A549 (cell line): ENCODE measurements at regions not wholly inside any gene's neighbourhood (a gene's known extent, or its start where the extent isn't known, plus 50 kb on each side); places are given as distances from the start of the nearest gene placed in this dataset.

Experiments
- ATAC-seq, 2 experiments: fragments of 200-7000 bp in 1 of 2; fragments of >200 bp in 1 of 2; cut with Nextera tagmentation in 1 of 2; cut with Tn5 transposase in 1 of 2; 3 replicates each; pipeline versions ENCODE4 v1.8.0 to v1.9.1; 2018 to 2020; ENCODE audit warnings: mild to moderate bottlenecking in 1 of 2, moderate library complexity in 1 of 2
- CTCF ChIA-PET: fragments of 300-600 bp; sonication (Branson Sonifier 250); formaldehyde crosslinking; extraction: SDS; loops from one replicate; lab custom pipeline; 2021; ENCODE audit warnings: antibody characterized with exemption, inconsistent platforms; lab: Yijun Ruan, JAX
- POLR2A ChIA-PET: fragments of 350-600 bp; formaldehyde crosslinking; extraction: SDS; loops from one replicate; lab custom pipeline; 2021; ENCODE audit warnings: antibody characterized with exemption, inconsistent platforms; lab: Yijun Ruan, JAX
- DNase-seq, 2 experiments: peaks; one replicate each; pipeline versions ENCODE4 v3.0.0 to v3.0.0-alpha.2; 2011 to 2016; ENCODE audit warnings: low read depth in 1 of 2, low spot score in 1 of 2
- FAIRE-seq: peaks from 2 replicates; lab custom pipeline; 2011; peaks lifted over from hg19 to GRCh38; lab: Jason Lieb, UNC
- H3K27ac ChIP-seq, 2 experiments: fragments of >200 bp; sonication (Bioruptor Twin); formaldehyde crosslinking; 3 replicates each; pipeline ENCODE4 v1.5.1; 2016 to 2017
- H3K4me1 ChIP-seq: fragments of >200 bp; sonication (Bioruptor Twin); formaldehyde crosslinking; 3 replicates; pipeline ENCODE4 v1.6.1; 2016
- H3K4me2 ChIP-seq: fragments of >200 bp; sonication (Bioruptor Twin); formaldehyde crosslinking; 3 replicates; pipeline ENCODE4 v1.6.1; 2016
- H3K4me3 ChIP-seq: fragments of >200 bp; sonication (Bioruptor Twin); formaldehyde crosslinking; 3 replicates; pipeline ENCODE4 v1.5.1; 2016
- H3K9me3 ChIP-seq: fragments of >200 bp; sonication (Bioruptor Twin); formaldehyde crosslinking; 3 replicates; pipeline ENCODE4 v1.6.1; 2016
- BHLHE40 ChIP-seq: IDR thresholded peaks from 2 replicates; pipeline ENCODE4 v1.6.1; 2012; ENCODE audit warnings: low read depth, low read length, inconsistent platforms
- CBX2 ChIP-seq: fragments of 200-600 bp; sonication (generic); IDR thresholded peaks from 2 replicates; pipeline ENCODE4 v1.6.1; 2016; ENCODE audit warnings: low read depth, mild to moderate bottlenecking, borderline replicate concordance
- EHMT2 ChIP-seq: fragments of 200-600 bp; sonication (generic); IDR thresholded peaks from 2 replicates; pipeline ENCODE4 v1.6.1; 2016; ENCODE audit warnings: antibody characterized with exemption, low read depth, mild to moderate bottlenecking, moderate library complexity
- ESRRA ChIP-seq: fragments of 150-350 bp; IDR thresholded peaks from 2 replicates; pipeline ENCODE4 v1.6.1; 2014; ENCODE audit warnings: mild to moderate bottlenecking, low read length, borderline replicate concordance
- JUN ChIP-seq, 2 experiments: fragments of >200 bp; sonication (Bioruptor Twin); formaldehyde crosslinking; IDR thresholded peaks; 2 replicates in 1 of 2; 3 replicates in 1 of 2; pipeline ENCODE4 v1.6.1; 2016 to 2017
- MAFK ChIP-seq: fragments of 450-650 bp; IDR thresholded peaks from 2 replicates; pipeline ENCODE4 v1.6.1; 2014; ENCODE audit not compliant: partially characterized antibody
- MAZ ChIP-seq: fragments of 150-350 bp; IDR thresholded peaks from 2 replicates; pipeline ENCODE4 v1.6.1; 2014; ENCODE audit warnings: antibody characterized with exemption, low read depth, low read length, borderline replicate concordance
- POLR2AphosphoS2 ChIP-seq: conservative IDR thresholded peaks from 2 replicates; pipeline ENCODE4 v1.6.1; 2012; ENCODE audit warnings: low read length, improper control_type of control experiment, inconsistent platforms
- RFX5 ChIP-seq: fragments of 450-650 bp; IDR thresholded peaks from 2 replicates; pipeline ENCODE4 v1.7.1; 2014; ENCODE audit warnings: antibody characterized with exemption, mild to moderate bottlenecking, moderate library complexity
- TFCP2L1 ChIP-seq: fragments of 250-450 bp; sonication (Bioruptor Pico); IDR thresholded peaks from 2 replicates; pipeline ENCODE4 v1.5.0; 2021; ENCODE audit warnings: mild to moderate bottlenecking
- ZC3H11A ChIP-seq: fragments of 450-650 bp; IDR thresholded peaks from 2 replicates; pipeline ENCODE4 v1.6.1; 2014; ENCODE audit warnings: antibody characterized with exemption, mild to moderate bottlenecking
- WGBS: methylation state at CpG from one replicate; pipeline ENCODE4 v1.1.6; 2017; ENCODE audit errors: missing lambda C conversion rate; 5-methylcytosine and 5-hydroxymethylcytosine counted together
- TF ChIP-seq, protein P1 (sequence below): fragments of 200-600 bp; sonication (generic); IDR thresholded peaks from 2 replicates; pipeline ENCODE4 v1.6.1; 2016; ENCODE audit warnings: antibody characterized with exemption, mild to moderate bottlenecking, moderate library complexity
- TF ChIP-seq, protein P2 (sequence below): fragments of >200 bp; sonication (Bioruptor Twin); formaldehyde crosslinking; IDR thresholded peaks from 3 replicates; pipeline ENCODE4 v1.5.1; 2016
- TF ChIP-seq, protein P3 (sequence below): fragments of 150-350 bp; IDR thresholded peaks from 2 replicates; pipeline ENCODE4 v1.6.1; 2014; ENCODE audit warnings: low read depth, mild to moderate bottlenecking, low read length

DNA sequence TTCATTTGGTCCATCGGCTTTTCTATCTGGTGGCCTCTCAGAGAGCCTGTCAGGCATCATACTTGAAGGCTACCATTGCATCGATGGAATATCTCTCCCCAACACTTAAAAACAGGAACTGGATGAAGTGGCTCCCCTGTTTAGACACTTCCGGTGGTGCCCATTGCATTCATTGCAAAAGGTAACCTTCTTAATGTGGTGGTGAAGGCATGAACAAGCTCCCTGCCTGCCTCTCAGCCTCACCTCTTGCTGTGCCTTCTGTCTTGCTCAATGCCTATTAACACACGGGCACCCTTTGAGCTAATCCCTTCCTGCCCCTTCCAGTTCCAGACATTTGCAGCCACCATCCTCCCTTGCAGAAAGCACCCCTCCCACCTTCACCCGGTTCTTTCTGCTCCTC, 233.1 kb upstream of the MSX2 start (continued):
- TF ChIP-seq, protein P1, sequence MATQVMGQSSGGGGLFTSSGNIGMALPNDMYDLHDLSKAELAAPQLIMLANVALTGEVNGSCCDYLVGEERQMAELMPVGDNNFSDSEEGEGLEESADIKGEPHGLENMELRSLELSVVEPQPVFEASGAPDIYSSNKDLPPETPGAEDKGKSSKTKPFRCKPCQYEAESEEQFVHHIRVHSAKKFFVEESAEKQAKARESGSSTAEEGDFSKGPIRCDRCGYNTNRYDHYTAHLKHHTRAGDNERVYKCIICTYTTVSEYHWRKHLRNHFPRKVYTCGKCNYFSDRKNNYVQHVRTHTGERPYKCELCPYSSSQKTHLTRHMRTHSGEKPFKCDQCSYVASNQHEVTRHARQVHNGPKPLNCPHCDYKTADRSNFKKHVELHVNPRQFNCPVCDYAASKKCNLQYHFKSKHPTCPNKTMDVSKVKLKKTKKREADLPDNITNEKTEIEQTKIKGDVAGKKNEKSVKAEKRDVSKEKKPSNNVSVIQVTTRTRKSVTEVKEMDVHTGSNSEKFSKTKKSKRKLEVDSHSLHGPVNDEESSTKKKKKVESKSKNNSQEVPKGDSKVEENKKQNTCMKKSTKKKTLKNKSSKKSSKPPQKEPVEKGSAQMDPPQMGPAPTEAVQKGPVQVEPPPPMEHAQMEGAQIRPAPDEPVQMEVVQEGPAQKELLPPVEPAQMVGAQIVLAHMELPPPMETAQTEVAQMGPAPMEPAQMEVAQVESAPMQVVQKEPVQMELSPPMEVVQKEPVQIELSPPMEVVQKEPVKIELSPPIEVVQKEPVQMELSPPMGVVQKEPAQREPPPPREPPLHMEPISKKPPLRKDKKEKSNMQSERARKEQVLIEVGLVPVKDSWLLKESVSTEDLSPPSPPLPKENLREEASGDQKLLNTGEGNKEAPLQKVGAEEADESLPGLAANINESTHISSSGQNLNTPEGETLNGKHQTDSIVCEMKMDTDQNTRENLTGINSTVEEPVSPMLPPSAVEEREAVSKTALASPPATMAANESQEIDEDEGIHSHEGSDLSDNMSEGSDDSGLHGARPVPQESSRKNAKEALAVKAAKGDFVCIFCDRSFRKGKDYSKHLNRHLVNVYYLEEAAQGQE = no peak
- TF ChIP-seq ZC3H11A = no peak
- TF ChIP-seq CBX2 = no peak
- TF ChIP-seq MAFK = no peak
- TF ChIP-seq EHMT2 = no peak

DNA sequence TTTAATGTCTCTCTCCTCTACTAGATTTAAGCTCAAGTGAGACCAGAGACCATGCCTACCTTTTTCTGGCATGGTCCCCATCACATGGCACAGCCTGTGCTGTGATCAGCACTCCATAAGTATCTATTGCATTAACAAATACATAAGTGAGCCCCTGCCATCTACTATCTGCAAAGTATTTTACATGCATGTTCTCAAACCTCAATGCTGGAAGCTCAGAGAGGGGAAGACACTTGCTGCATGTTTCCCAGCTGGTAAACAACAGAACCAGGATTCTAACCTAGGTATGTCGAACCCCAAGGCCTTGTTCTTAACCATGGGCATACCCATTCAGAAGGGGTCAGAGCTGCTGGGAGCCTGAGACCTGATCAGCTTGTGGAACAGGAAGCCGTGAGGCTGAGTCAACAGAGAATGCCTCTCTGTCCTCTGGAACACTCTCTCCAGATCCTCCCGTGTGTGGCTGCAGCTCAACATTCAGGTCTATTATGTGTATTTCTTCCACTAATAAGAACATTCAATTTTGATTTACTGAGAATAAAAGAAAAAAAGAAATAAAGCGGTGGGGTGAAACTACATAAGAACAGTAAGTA, 232.5 kb upstream of the MSX2 start:
- FAIRE-seq (no peak), ATAC-seq (no peak), DNase-seq (no peak)
- 30% methylated on average over 4 of the region's 4 CpGs for WGBS
- ChIA-PET POLR2A (no interaction called here), CTCF (interaction anchor here (0.8 to 1.2 kb wide), 3 partner anchors 28 to 174 kb away, joined by 3 read pairs; no protein-coding TSS in a partner anchor)
- Histone ChIP-seq H3K4me3 (no peak overlapping the region), H3K9me3 (no peaks in the 10 kb centered on the region), H3K4me2 (no peak overlapping the region), H3K27ac (no peak overlapping the region), H3K4me1 (no peaks in the 10 kb centered on the region)
- no peak for TF ChIP-seq RFX5
- TF ChIP-seq EHMT2 = no peak
- no peak for TF ChIP-seq ESRRA
- no peak for TF ChIP-seq TFCP2L1 (CRISPR knock-in tag)
- TF ChIP-seq BHLHE40 = no peak
- TF ChIP-seq, protein P2, sequence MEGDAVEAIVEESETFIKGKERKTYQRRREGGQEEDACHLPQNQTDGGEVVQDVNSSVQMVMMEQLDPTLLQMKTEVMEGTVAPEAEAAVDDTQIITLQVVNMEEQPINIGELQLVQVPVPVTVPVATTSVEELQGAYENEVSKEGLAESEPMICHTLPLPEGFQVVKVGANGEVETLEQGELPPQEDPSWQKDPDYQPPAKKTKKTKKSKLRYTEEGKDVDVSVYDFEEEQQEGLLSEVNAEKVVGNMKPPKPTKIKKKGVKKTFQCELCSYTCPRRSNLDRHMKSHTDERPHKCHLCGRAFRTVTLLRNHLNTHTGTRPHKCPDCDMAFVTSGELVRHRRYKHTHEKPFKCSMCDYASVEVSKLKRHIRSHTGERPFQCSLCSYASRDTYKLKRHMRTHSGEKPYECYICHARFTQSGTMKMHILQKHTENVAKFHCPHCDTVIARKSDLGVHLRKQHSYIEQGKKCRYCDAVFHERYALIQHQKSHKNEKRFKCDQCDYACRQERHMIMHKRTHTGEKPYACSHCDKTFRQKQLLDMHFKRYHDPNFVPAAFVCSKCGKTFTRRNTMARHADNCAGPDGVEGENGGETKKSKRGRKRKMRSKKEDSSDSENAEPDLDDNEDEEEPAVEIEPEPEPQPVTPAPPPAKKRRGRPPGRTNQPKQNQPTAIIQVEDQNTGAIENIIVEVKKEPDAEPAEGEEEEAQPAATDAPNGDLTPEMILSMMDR = no peak
- no peak for TF ChIP-seq CBX2
- TF ChIP-seq POLR2AphosphoS2 = no peak
- TF ChIP-seq ZC3H11A = no peak
- no peak for TF ChIP-seq JUN (IDR thresholded peaks at IDR 0.05)
- TF ChIP-seq, protein P1 = no peak
- TF ChIP-seq MAZ = no peak
- TF ChIP-seq, protein P3, sequence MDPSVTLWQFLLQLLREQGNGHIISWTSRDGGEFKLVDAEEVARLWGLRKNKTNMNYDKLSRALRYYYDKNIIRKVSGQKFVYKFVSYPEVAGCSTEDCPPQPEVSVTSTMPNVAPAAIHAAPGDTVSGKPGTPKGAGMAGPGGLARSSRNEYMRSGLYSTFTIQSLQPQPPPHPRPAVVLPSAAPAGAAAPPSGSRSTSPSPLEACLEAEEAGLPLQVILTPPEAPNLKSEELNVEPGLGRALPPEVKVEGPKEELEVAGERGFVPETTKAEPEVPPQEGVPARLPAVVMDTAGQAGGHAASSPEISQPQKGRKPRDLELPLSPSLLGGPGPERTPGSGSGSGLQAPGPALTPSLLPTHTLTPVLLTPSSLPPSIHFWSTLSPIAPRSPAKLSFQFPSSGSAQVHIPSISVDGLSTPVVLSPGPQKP = no peak
